ENCODE measurements at regions not wholly inside any gene's neighbourhood (a gene's known extent, or its start where the extent isn't known, plus 50 kb on each side); places are given as distances from the start of the nearest gene placed in this dataset.

DNA sequence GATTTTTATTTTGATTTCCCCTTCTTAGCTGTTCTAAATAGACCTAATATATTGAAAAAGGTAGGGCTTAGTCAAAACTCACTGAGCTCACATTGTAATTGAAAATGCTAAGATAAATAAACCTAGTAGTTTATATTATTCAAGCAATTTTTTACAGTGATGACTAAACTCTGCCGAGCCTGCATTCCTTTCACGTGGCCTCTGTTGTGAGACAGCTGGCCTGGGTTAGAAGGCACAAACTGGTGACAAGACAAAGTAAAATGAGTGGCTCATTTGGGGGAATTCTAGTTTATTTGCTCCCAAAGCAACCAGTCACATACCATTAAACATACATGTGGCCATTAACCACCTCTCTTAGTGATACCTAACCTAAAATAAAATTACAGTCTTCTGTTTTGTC lies 169.4 kb upstream of the TEX13C start:
- TF ChIP-seq, protein P1, sequence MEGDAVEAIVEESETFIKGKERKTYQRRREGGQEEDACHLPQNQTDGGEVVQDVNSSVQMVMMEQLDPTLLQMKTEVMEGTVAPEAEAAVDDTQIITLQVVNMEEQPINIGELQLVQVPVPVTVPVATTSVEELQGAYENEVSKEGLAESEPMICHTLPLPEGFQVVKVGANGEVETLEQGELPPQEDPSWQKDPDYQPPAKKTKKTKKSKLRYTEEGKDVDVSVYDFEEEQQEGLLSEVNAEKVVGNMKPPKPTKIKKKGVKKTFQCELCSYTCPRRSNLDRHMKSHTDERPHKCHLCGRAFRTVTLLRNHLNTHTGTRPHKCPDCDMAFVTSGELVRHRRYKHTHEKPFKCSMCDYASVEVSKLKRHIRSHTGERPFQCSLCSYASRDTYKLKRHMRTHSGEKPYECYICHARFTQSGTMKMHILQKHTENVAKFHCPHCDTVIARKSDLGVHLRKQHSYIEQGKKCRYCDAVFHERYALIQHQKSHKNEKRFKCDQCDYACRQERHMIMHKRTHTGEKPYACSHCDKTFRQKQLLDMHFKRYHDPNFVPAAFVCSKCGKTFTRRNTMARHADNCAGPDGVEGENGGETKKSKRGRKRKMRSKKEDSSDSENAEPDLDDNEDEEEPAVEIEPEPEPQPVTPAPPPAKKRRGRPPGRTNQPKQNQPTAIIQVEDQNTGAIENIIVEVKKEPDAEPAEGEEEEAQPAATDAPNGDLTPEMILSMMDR (IDR thresholded peaks at IDR 0.05; ENCODE audit: poor library complexity) = no peak
- TF ChIP-seq EZH2 (IDR thresholded peaks at IDR 0.05; ENCODE audit: borderline replicate concordance) = no peak

All from hepatocyte (in vitro differentiated cells).